ENCODE measurements at regions not wholly inside any gene's neighbourhood (a gene's known extent, or its start where the extent isn't known, plus 50 kb on each side); places are given as distances from the start of the nearest gene placed in this dataset.

- H3K4me1 ChIP-seq: no peaks in the 10 kb centered on the region
- no peak for DNase-seq (ENCODE audit: low read depth in 1 of 2, low spot score in 1 of 2)
- TF ChIP-seq CBX2 (IDR thresholded peaks at IDR 0.05; ENCODE audit: borderline replicate concordance, low read depth) (no peak), HOXB13 (CRISPR knock-in tag; IDR thresholded peaks at IDR 0.05; ENCODE audit: low read depth) (no peak), NPAS2 (CRISPR knock-in tag; IDR thresholded peaks at IDR 0.05; ENCODE audit: borderline replicate concordance) (no peak), GATA3 (IDR thresholded peaks at IDR 0.05; ENCODE audit: borderline replicate concordance) (no peak), SREBF2 (IDR thresholded peaks at IDR 0.05) (no peak), RNF2 (IDR thresholded peaks at IDR 0.05; ENCODE audit: borderline replicate concordance, low read depth) (no peak), FOSL2 (IDR thresholded peaks at IDR 0.05) (no peak), FOSL2 (CRISPR knock-in tag; IDR thresholded peaks at IDR 0.05) (no peak), MYC (IDR thresholded peaks at IDR 0.05; ENCODE audit: borderline replicate concordance, low read length) (no peak), HMGXB4 (CRISPR knock-in tag; IDR thresholded peaks at IDR 0.05; ENCODE audit: borderline replicate concordance) (no peak), TP53 (CRISPR knock-in tag; IDR thresholded peaks at IDR 0.05) (no peak), MAX (IDR thresholded peaks at IDR 0.05) (no peak), ZNF302 (CRISPR knock-in tag; IDR thresholded peaks at IDR 0.05) (no peak), RAD21 (conservative IDR thresholded peaks at IDR 0.05 in 1 of 2, IDR thresholded peaks at IDR 0.05 in 1 of 2) (no peak), BCL3 (IDR thresholded peaks at IDR 0.05) (no peak), CTCF (IDR thresholded peaks at IDR 0.05) (no peak), HEYL (CRISPR knock-in tag; IDR thresholded peaks at IDR 0.05) (no peak), ZFP36 (IDR thresholded peaks at IDR 0.05; ENCODE audit: borderline replicate concordance, partially characterized antibody) (no peak)
- POLR2A ChIA-PET: no interaction called here
- no peak overlapping the region for H3K27ac ChIP-seq
- CTCF ChIA-PET: interaction anchor here (0.7 to 0.9 kb wide), 2 partner anchors 8 to 406 kb away, joined by 3 read pairs; no protein-coding TSS in a partner anchor
- no peak for ATAC-seq
- FAIRE-seq: no peak
- no peak overlapping the region for H3K4me2 ChIP-seq
- whole genome bisulfite sequencing (ENCODE audit: missing lambda C conversion rate): 0% methylated on average over 4 of the region's 4 CpGs
- no peaks in the 10 kb centered on the region; the same call in 2 of the 3 replicates for H3K9me3 ChIP-seq
- H3K4me3 ChIP-seq: no peak overlapping the region
These were observed 827.6 kb upstream of the CA10 start for GRCh38 chr17:52986056-52986662.

- CTCF ChIA-PET: no interaction called here
- WGBS (ENCODE audit: missing lambda C conversion rate): 0% methylated on average over 1 of the region's 1 CpG
- no peak for ATAC-seq
- POLR2A ChIA-PET: no interaction called here
- DNase-seq (ENCODE audit: low read depth in 1 of 2, low spot score in 1 of 2): no peak
- Histone ChIP-seq H3K4me2 (no peak overlapping the region), H3K4me1 (no peaks in the 10 kb centered on the region), H3K27ac (no peak overlapping the region), H3K4me3 (no peak overlapping the region), H3K9me3 (peaks cover 4% of the 10 kb centered on the region; the same call in 1 of the 3 replicates)
- no peak for FAIRE-seq
- no peak for TF ChIP-seq HDAC2 (IDR thresholded peaks at IDR 0.05)
- TF ChIP-seq SMC3 (IDR thresholded peaks at IDR 0.05): no peak
- TF ChIP-seq CEBPB (IDR thresholded peaks at IDR 0.05): no peak
- no peak for TF ChIP-seq ZNF302 (CRISPR knock-in tag; IDR thresholded peaks at IDR 0.05)
- no peak for TF ChIP-seq HOXB5 (CRISPR knock-in tag; IDR thresholded peaks at IDR 0.05)
- TF ChIP-seq TFCP2L1 (CRISPR knock-in tag; IDR thresholded peaks at IDR 0.05): no peak
- TF ChIP-seq HES2 (IDR thresholded peaks at IDR 0.05): no peak
- no peak for TF ChIP-seq RCOR1 (IDR thresholded peaks at IDR 0.05; ENCODE audit: low read depth, low read length)
- TF ChIP-seq BCL3 (IDR thresholded peaks at IDR 0.05): no peak
- TF ChIP-seq CHD2 (IDR thresholded peaks at IDR 0.05; ENCODE audit: low read length, partially characterized antibody): no peak
- no peak for TF ChIP-seq ESRRA (IDR thresholded peaks at IDR 0.05; ENCODE audit: borderline replicate concordance, low read length)
- no peak for TF ChIP-seq CBX2 (IDR thresholded peaks at IDR 0.05; ENCODE audit: borderline replicate concordance, low read depth)
- no peak for TF ChIP-seq PHF8 (IDR thresholded peaks at IDR 0.05; ENCODE audit: borderline replicate concordance, low read depth)
- TF ChIP-seq POLR2AphosphoS2 (conservative IDR thresholded peaks at IDR 0.05; ENCODE audit: low read length): no peak
- no peak for TF ChIP-seq ZSCAN20 (CRISPR knock-in tag; IDR thresholded peaks at IDR 0.05)
- no peak for TF ChIP-seq ELK1 (IDR thresholded peaks at IDR 0.05; ENCODE audit: low read depth, low read length)
These were observed 823.8 kb upstream of the CA10 start for GRCh38 chr17:52982331-52982730.

Measured in A549 (cell line).